HepG2 (cell line): ENCODE measurements at regions not wholly inside any gene's neighbourhood (a gene's known extent, or its start where the extent isn't known, plus 50 kb on each side); places are given as distances from the start of the nearest gene placed in this dataset.

Source experiments
- ATAC-seq: fragments of 200-7000 bp; cut with Tn5 transposase; 3 replicates; pipeline ENCODE4 v1.9.1; 2020; ENCODE audit warnings: mild to moderate bottlenecking, moderate library complexity
- BruUV-seq: library from RNA; stranded (reverse); fragments of 400-500 nt; replicated peaks from 2 replicates; lab custom pipeline; 2021; lab: Mats Ljungman, UMichigan
- CTCF ChIA-PET: fragments of 300-600 bp; formaldehyde crosslinking; extraction: SDS; loops from one replicate; lab custom pipeline; 2021; ENCODE audit warnings: low total read pairs, inconsistent platforms, low intra/inter-chr PET ratio; lab: Yijun Ruan, JAX
- POLR2A ChIA-PET: fragments of 350-600 bp; sonication (Branson Sonifier 250); formaldehyde crosslinking; loops from one replicate; lab custom pipeline; 2020; ENCODE audit warnings: antibody characterized with exemption, inconsistent platforms; lab: Yijun Ruan, JAX
- DNase-seq: peaks from one replicate; pipeline ENCODE4 v3.0.0-alpha.2; 2015; ENCODE audit warnings: low spot score
- FAIRE-seq: peaks from 3 replicates; lab custom pipeline; 2011; peaks lifted over from hg19 to GRCh38; lab: Jason Lieb, UNC
- H2AFZ ChIP-seq: one replicate; pipeline ENCODE4 v1.6.1; 2011; ENCODE audit warnings: low read length, inconsistent platforms
- H3K27ac ChIP-seq: fragments of 300-600 bp; 3 replicates; pipeline ENCODE4 v1.8.0; 2011; ENCODE audit warnings: mixed run types, mild to moderate bottlenecking, mixed read lengths, low read length, inconsistent platforms; ENCODE audit not compliant: insufficient read depth; ENCODE audit errors: extremely low read length
- H3K27me3 ChIP-seq, 2 experiments: fragments of 200-600 bp in 1 of 2; 2 replicates in 1 of 2; 3 replicates in 1 of 2; pipeline versions ENCODE4 v1.6.0 to v1.8.0; 2011; ENCODE audit warnings: low read length in 2 of 2, mild to moderate bottlenecking in 2 of 2, moderate library complexity in 2 of 2, inconsistent platforms in 1 of 2; ENCODE audit not compliant: insufficient read depth in 2 of 2, control insufficient read depth in 1 of 2
- H3K36me3 ChIP-seq, 2 experiments: fragments of 200-600 bp in 1 of 2; replicated peaks in 1 of 2; 2 replicates in 1 of 2; 3 replicates in 1 of 2; pipeline versions ENCODE4 v1.5.1 to v1.8.0; 2011; ENCODE audit warnings: low read length in 2 of 2, inconsistent platforms in 1 of 2; ENCODE audit not compliant: insufficient read depth in 2 of 2, control insufficient read depth in 1 of 2
- H3K4me1 ChIP-seq: 2 replicates; pipeline ENCODE4 v1.5.1; 2012; ENCODE audit warnings: low read length, inconsistent platforms; ENCODE audit not compliant: insufficient read depth
- H3K4me2 ChIP-seq: 2 replicates; pipeline ENCODE4 v1.6.0; 2011; ENCODE audit warnings: low read depth, low read length, inconsistent platforms
- H3K4me3 ChIP-seq, 3 experiments: fragments of 200-600 bp in 1 of 3; sonication (generic), shearing (Covaris generic) in 1 of 3; replicated peaks in 1 of 3; 2 replicates each; pipeline ENCODE4 v1.5.1; 2011 to 2016; ENCODE audit warnings: low read length in 3 of 3, inconsistent platforms in 2 of 3, low read depth in 2 of 3, mild to moderate bottlenecking in 2 of 3, control low read depth in 1 of 3, mixed read lengths in 1 of 3; ENCODE audit not compliant: insufficient read depth in 1 of 3
- H3K79me2 ChIP-seq: one replicate; pipeline ENCODE4 v1.6.1; 2011; ENCODE audit warnings: low read length, inconsistent platforms; ENCODE audit not compliant: insufficient read depth
- H3K9ac ChIP-seq: 2 replicates; pipeline ENCODE4 v1.6.0; 2011; ENCODE audit warnings: mild to moderate bottlenecking, low read depth, low read length, inconsistent platforms; ENCODE audit not compliant: insufficient read depth
- H3K9me3 ChIP-seq: 2 replicates; pipeline ENCODE4 v1.5.1; 2012; ENCODE audit warnings: mild to moderate bottlenecking, low read length
- H4K20me1 ChIP-seq: 2 replicates; pipeline ENCODE4 v1.6.0; 2011; ENCODE audit warnings: inconsistent platforms, mild to moderate bottlenecking, low read length, moderate library complexity; ENCODE audit not compliant: insufficient read depth
- BRD4 ChIP-seq: sonication (generic); formaldehyde crosslinking; IDR thresholded peaks from 2 replicates; pipeline ENCODE4 v1.4.0; 2020; ENCODE audit warnings: missing genetic modification reagents
- NFKB2 ChIP-seq: sonication (generic); formaldehyde crosslinking; IDR thresholded peaks from 2 replicates; pipeline ENCODE4 v1.4.0; 2020; ENCODE audit warnings: missing genetic modification reagents, borderline replicate concordance
- NPAS2 ChIP-seq: sonication (generic); formaldehyde crosslinking; IDR thresholded peaks from 2 replicates; pipeline ENCODE4 v1.8.0; 2022; ENCODE audit warnings: mild to moderate bottlenecking, missing genetic modification reagents, borderline replicate concordance
- SIN3B ChIP-seq: fragments of 150-350 bp; IDR thresholded peaks from 2 replicates; pipeline ENCODE4 v1.6.1; 2014; ENCODE audit warnings: low read length
- STAT5B ChIP-seq: sonication (generic); formaldehyde crosslinking; IDR thresholded peaks from 2 replicates; pipeline ENCODE4 v1.4.0; 2020; ENCODE audit warnings: missing genetic modification reagents
- THAP7 ChIP-seq: sonication (generic); formaldehyde crosslinking; IDR thresholded peaks from 2 replicates; pipeline ENCODE4 v1.8.1; 2023; ENCODE audit warnings: mild to moderate bottlenecking, missing genetic modification reagents
- TOE1 ChIP-seq: sonication (generic); formaldehyde crosslinking; IDR thresholded peaks from 2 replicates; pipeline ENCODE4 v1.4.0; 2020; ENCODE audit warnings: mild to moderate bottlenecking, missing genetic modification reagents
- ZNF10 ChIP-seq: sonication (generic); formaldehyde crosslinking; IDR thresholded peaks from 2 replicates; pipeline ENCODE4 v1.4.0; 2020; ENCODE audit warnings: mild to moderate bottlenecking, low read depth, missing genetic modification reagents, borderline replicate concordance
- ZNF414 ChIP-seq: sonication (generic); formaldehyde crosslinking; IDR thresholded peaks from 2 replicates; pipeline ENCODE4 v1.5.0; 2020; ENCODE audit warnings: missing genetic modification reagents
- ZNF775 ChIP-seq: sonication (generic); formaldehyde crosslinking; IDR thresholded peaks from 2 replicates; pipeline ENCODE4 v1.4.0; 2020; ENCODE audit warnings: missing genetic modification reagents, mild to moderate bottlenecking, moderate library complexity, borderline replicate concordance
- WGBS: methylation state at CpG from one replicate; pipeline ENCODE4 v1.1.6; 2017; ENCODE audit warnings: low lambda C conversion rate; 5-methylcytosine and 5-hydroxymethylcytosine counted together
- in situ Hi-C: cut with HindIII; loops from 2 replicates; pipeline ENCODE4 v1.10.0; 2017; ENCODE audit warnings: low pct_unique_long_range_greater_than_20kb; ENCODE audit not compliant: extremely low pct_ligation_motif_present
- intact Hi-C: fragments of 100-400 bp; cut with micrococcal nuclease; formaldehyde crosslinking; loops from one replicate; pipeline ENCODE4 v1.10.0; 2022; ENCODE audit not compliant: unreplicated experiment
- TF ChIP-seq, protein P1 (sequence below): sonication (generic); formaldehyde crosslinking; IDR thresholded peaks from 2 replicates; pipeline ENCODE4 v1.4.0; 2020; ENCODE audit warnings: missing genetic modification reagents, borderline replicate concordance
- TF ChIP-seq, protein P2 (sequence below), 2 experiments: sonication (generic) in 1 of 2; formaldehyde crosslinking in 1 of 2; IDR thresholded peaks; 2 replicates each; pipeline versions ENCODE4 v1.4.0 to v1.6.1; 2016 to 2020; ENCODE audit warnings: borderline replicate concordance in 1 of 2, low read depth in 1 of 2, mild to moderate bottlenecking in 1 of 2, missing genetic modification reagents in 1 of 2

DNA sequence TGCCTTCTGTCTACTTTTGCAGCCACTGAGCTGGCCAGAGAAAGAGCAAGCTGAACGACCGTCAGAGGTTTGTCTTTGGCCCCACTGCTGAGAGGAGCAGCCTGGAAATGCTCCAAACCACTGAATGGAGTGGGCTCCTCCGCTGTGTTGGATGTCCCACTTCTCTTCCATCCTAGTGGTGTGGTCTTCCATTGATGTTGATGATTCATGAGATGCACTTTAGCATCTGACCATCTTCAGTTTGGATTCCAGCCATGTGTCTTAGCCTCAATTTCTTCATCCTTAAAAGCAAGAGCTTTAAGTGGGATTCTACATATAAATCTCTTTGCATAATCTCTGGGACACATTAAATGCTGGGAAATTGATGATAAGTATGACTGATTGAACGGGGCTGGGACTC lies 276.9 kb downstream of the SIPA1L2 start:
- no peaks in the 10 kb centered on the region for H3K4me1 ChIP-seq
- intact Hi-C loops (no loop called here), in situ Hi-C loops (no loop called here)
- no peak for FAIRE-seq
- POLR2A ChIA-PET, result no interaction called here
- no peaks in the 10 kb centered on the region for H3K27me3 ChIP-seq
- no peak overlapping the region for H3K27ac ChIP-seq
- H3K9me3 ChIP-seq, result no peaks in the 10 kb centered on the region
- H2AFZ ChIP-seq, result no peak overlapping the region
- H3K4me2 ChIP-seq, result no peak overlapping the region
- TF ChIP-seq, protein P1, sequence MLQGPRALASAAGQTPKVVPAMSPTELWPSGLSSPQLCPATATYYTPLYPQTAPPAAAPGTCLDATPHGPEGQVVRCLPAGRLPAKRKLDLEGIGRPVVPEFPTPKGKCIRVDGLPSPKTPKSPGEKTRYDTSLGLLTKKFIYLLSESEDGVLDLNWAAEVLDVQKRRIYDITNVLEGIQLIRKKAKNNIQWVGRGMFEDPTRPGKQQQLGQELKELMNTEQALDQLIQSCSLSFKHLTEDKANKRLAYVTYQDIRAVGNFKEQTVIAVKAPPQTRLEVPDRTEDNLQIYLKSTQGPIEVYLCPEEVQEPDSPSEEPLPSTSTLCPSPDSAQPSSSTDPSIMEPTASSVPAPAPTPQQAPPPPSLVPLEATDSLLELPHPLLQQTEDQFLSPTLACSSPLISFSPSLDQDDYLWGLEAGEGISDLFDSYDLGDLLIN (CRISPR knock-in tag), result no peak
- TF ChIP-seq THAP7 (CRISPR knock-in tag), result no peak
- no peak for ATAC-seq
- CTCF ChIA-PET, result no interaction called here
- no peak for DNase-seq
- WGBS, result 0% methylated on average over 2 of the region's 4 CpGs
- BruUV-seq, result no TSS peak
- H3K9ac ChIP-seq, result no peak overlapping the region
- H3K79me2 ChIP-seq, result no peaks in the 10 kb centered on the region
- no peak overlapping the region for H3K4me3 ChIP-seq
- no peaks in the 10 kb centered on the region for H4K20me1 ChIP-seq
- H3K36me3 ChIP-seq, result no peaks in the 10 kb centered on the region

GRCh38 chr1:232352366-232352765 lies 277.6 kb downstream of the SIPA1L2 start:
- no peaks in the 10 kb centered on the region for H4K20me1 ChIP-seq
- no peak for DNase-seq
- no peak for ATAC-seq
- POLR2A ChIA-PET, result no interaction called here
- H3K27me3 ChIP-seq, result no peaks in the 10 kb centered on the region
- in situ Hi-C loops (no loop called here), intact Hi-C loops (no loop called here)
- no peaks in the 10 kb centered on the region for H3K4me1 ChIP-seq
- no peak overlapping the region for H2AFZ ChIP-seq
- H3K9ac ChIP-seq, result no peak overlapping the region
- FAIRE-seq, result no peak
- H3K4me3 ChIP-seq, result no peak overlapping the region
- H3K9me3 ChIP-seq, result no peaks in the 10 kb centered on the region
- 16% methylated on average over 6 of the region's 6 CpGs for WGBS
- CTCF ChIA-PET, result no interaction called here
- H3K27ac ChIP-seq, result no peak overlapping the region
- no peaks in the 10 kb centered on the region for H3K36me3 ChIP-seq
- BruUV-seq, result no TSS peak
- no peaks in the 10 kb centered on the region for H3K79me2 ChIP-seq
- no peak overlapping the region for H3K4me2 ChIP-seq
- TF ChIP-seq STAT5B (CRISPR knock-in tag) (no peak), NFKB2 (CRISPR knock-in tag) (no peak), NPAS2 (CRISPR knock-in tag) (no peak), BRD4 (CRISPR knock-in tag) (no peak), ZNF775 (CRISPR knock-in tag) (no peak), TOE1 (CRISPR knock-in tag) (no peak), ZNF414 (CRISPR knock-in tag) (no peak), SIN3B (no peak), ZNF10 (CRISPR knock-in tag) (no peak)
- TF ChIP-seq, protein P2, sequence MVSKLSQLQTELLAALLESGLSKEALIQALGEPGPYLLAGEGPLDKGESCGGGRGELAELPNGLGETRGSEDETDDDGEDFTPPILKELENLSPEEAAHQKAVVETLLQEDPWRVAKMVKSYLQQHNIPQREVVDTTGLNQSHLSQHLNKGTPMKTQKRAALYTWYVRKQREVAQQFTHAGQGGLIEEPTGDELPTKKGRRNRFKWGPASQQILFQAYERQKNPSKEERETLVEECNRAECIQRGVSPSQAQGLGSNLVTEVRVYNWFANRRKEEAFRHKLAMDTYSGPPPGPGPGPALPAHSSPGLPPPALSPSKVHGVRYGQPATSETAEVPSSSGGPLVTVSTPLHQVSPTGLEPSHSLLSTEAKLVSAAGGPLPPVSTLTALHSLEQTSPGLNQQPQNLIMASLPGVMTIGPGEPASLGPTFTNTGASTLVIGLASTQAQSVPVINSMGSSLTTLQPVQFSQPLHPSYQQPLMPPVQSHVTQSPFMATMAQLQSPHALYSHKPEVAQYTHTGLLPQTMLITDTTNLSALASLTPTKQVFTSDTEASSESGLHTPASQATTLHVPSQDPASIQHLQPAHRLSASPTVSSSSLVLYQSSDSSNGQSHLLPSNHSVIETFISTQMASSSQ (IDR thresholded peaks at IDR 0.05; ENCODE audit: low read depth), result no peak
- TF ChIP-seq, protein P2 (CRISPR knock-in tag; IDR thresholded peaks at IDR 0.05; ENCODE audit: borderline replicate concordance), result no peak
